ENCODE measurements at regions not wholly inside any gene's neighbourhood (a gene's known extent, or its start where the extent isn't known, plus 50 kb on each side); places are given as distances from the start of the nearest gene placed in this dataset.

GRCh38 chr15:85311647-85312046, 68.8 kb upstream of the AKAP13 start:
- ChIA-PET CTCF (no interaction called here), POLR2A (ENCODE audit: unreplicated experiment) (no interaction called here)
- peaks cover 16% of the 10 kb centered on the region for H3K9me1 ChIP-seq (ENCODE audit: insufficient read depth, low read length)
- H3K4me3 ChIP-seq (ENCODE audit: insufficient read depth, low read depth, low read length): no peak overlapping the region
- no peak overlapping the region for H2AK9ac ChIP-seq (replicated peaks; ENCODE audit: low read depth, low read length, poor library complexity)
- H3K4me2 ChIP-seq (ENCODE audit: low read depth, low read length): no peak overlapping the region
- H3K4me1 ChIP-seq (ENCODE audit: control insufficient read depth, insufficient read depth, low read length): peaks cover 17% of the 10 kb centered on the region
- no peak overlapping the region for H2BK15ac ChIP-seq (ENCODE audit: low read depth, low read length)
- H3K9me3 ChIP-seq (ENCODE audit: control insufficient read depth, insufficient read depth, low read length): no peaks in the 10 kb centered on the region
- H4K20me1 ChIP-seq (ENCODE audit: insufficient read depth, low read length): no peaks in the 10 kb centered on the region
- H4K5ac ChIP-seq (ENCODE audit: low read depth, low read length): no peak overlapping the region
- H4K91ac ChIP-seq (ENCODE audit: insufficient read depth, low read depth, low read length): no peak overlapping the region
- BruUV-seq (replicated peaks): no TSS peak
- H3K56ac ChIP-seq (ENCODE audit: extremely low read depth, insufficient read depth, low read length): no peak overlapping the region
- no peak overlapping the region for H2BK120ac ChIP-seq (ENCODE audit: low read depth, low read length)
- DNase-seq (no peak), ATAC-seq (ENCODE audit: low read depth) (no peak)
- no peak overlapping the region for H2BK5ac ChIP-seq (ENCODE audit: low read depth, low read length, poor library complexity, severe bottlenecking)
- H2BK20ac ChIP-seq (ENCODE audit: low read depth, low read length): no peak overlapping the region
- no peak overlapping the region for H3K23ac ChIP-seq (ENCODE audit: low read depth, low read length)
- no peak overlapping the region for H2AK5ac ChIP-seq (ENCODE audit: low read depth, low read length)
- H3K79me1 ChIP-seq (ENCODE audit: low read depth in 1 of 2, low read length in 2 of 2): peaks cover 0 to 10% of the 10 kb centered on the region in 2 experiments; a peak in 1 of 4 replicates
- no peak overlapping the region for H3K18ac ChIP-seq (ENCODE audit: low read depth, low read length)
- in situ Hi-C loops (cut with MboI; ENCODE audit: low sequenced_read_pairs) (no loop called here), dilution Hi-C loops (cut with HindIII; ENCODE audit: low sequenced_read_pairs, unreplicated experiment) (no loop called here), intact Hi-C loops (cut with micrococcal nuclease) (loop anchor here (5.0 kb wide), 1 partner anchor 171 kb away; no protein-coding TSS in a partner anchor)
- H3K27me3 ChIP-seq (ENCODE audit: control insufficient read depth, insufficient read depth, low read length): no peaks in the 10 kb centered on the region
- H3K4ac ChIP-seq (ENCODE audit: low read depth, low read length): no peak overlapping the region
- H4K8ac ChIP-seq (ENCODE audit: low read depth in 2 of 2, low read length in 2 of 2): no peak overlapping the region
- WGBS, 2 experiments (ENCODE audit: extremely low coverage in 2 of 2, insufficient read length in 1 of 2): no CpG with 5 or more reads among the region's 2 CpGs
- TF ChIP-seq BHLHE40 (IDR thresholded peaks at IDR 0.05; ENCODE audit: low read depth, low read length) (no peak), SMC3 (IDR thresholded peaks at IDR 0.05; ENCODE audit: low read depth, low read length) (no peak), FOS (IDR thresholded peaks at IDR 0.05; ENCODE audit: low read depth, low read length) (no peak), MAZ (IDR thresholded peaks at IDR 0.05; ENCODE audit: borderline replicate concordance, low read depth, low read length) (no peak), MAFK (IDR thresholded peaks at IDR 0.05; ENCODE audit: low read depth, low read length) (no peak), RAD21 (IDR thresholded peaks at IDR 0.05; ENCODE audit: low read length) (no peak), POLR2A (IDR thresholded peaks at IDR 0.05; ENCODE audit: low read depth, low read length) (no peak), RFX5 (IDR thresholded peaks at IDR 0.05; ENCODE audit: low read depth, low read length) (no peak), CEBPB (IDR thresholded peaks at IDR 0.05; ENCODE audit: low read depth, low read length) (no peak)
- TF ChIP-seq, protein P1, sequence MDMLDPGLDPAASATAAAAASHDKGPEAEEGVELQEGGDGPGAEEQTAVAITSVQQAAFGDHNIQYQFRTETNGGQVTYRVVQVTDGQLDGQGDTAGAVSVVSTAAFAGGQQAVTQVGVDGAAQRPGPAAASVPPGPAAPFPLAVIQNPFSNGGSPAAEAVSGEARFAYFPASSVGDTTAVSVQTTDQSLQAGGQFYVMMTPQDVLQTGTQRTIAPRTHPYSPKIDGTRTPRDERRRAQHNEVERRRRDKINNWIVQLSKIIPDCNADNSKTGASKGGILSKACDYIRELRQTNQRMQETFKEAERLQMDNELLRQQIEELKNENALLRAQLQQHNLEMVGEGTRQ (IDR thresholded peaks at IDR 0.05; ENCODE audit: low read depth, low read length): no peak
- H3K14ac ChIP-seq (replicated peaks; ENCODE audit: low read depth, low read length): no peak overlapping the region
- H3K27ac ChIP-seq (ENCODE audit: insufficient read depth, low read length): no peak overlapping the region
- no peak overlapping the region for H3K9ac ChIP-seq (ENCODE audit: low read depth, low read length)
- no peaks in the 10 kb centered on the region for H3K36me3 ChIP-seq (ENCODE audit: control insufficient read depth, insufficient read depth, low read length)
- no peak overlapping the region for H2AFZ ChIP-seq (replicated peaks; ENCODE audit: low read length, poor library complexity)

Data from IMR-90 (cell line).